Pancreas (tissue), 10 donors: ENCODE measurements at regions not wholly inside any gene's neighbourhood (a gene's known extent, or its start where the extent isn't known, plus 50 kb on each side); places are given as distances from the start of the nearest gene placed in this dataset.

Experiments
- ATAC-seq, 4 donors: fragments of 200-7000 bp; cut with Tn5 transposase; one replicate each; pipeline versions ENCODE4 v1.8.0 to v1.9.1; 2020; ENCODE audit warnings: mild to moderate bottlenecking in 4 of 4, moderate library complexity in 4 of 4
- DNase-seq, 6 donors: peaks; one replicate each; pipeline ENCODE4 v3.0.0-alpha.2; 2020
- FAIRE-seq: peaks from 2 replicates; lab custom pipeline; 2012; peaks lifted over from hg19 to GRCh38; lab: Jason Lieb, UNC
- H3K27ac ChIP-seq, 4 donors: fragments of 200-600 bp; sonication (generic); 1 replicate in 3 of 4; 2 replicates in 1 of 4; pipeline versions ENCODE4 v1.5.0 to v1.8.0; 2020
- H3K27me3 ChIP-seq, 4 donors: fragments of 200-600 bp; one replicate each; pipeline ENCODE4 v1.8.0; 2021
- H3K36me3 ChIP-seq, 3 donors: fragments of 200-600 bp; sonication (generic) in 1 of 3; one replicate each; pipeline versions ENCODE4 v1.5.0 to v1.8.0; 2020 to 2021
- H3K4me1 ChIP-seq, 3 donors: fragments of 200-600 bp; one replicate each; pipeline ENCODE4 v1.8.0; 2021
- H3K4me3 ChIP-seq, 4 donors: fragments of 200-600 bp; sonication (generic) in 2 of 4; one replicate each; pipeline versions ENCODE4 v1.5.0 to v1.8.0; 2020 to 2021
- H3K9me3 ChIP-seq, 4 donors: fragments of 200-600 bp; one replicate each; pipeline ENCODE4 v1.8.0; 2021
- CTCF ChIP-seq, 4 donors: fragments of 200-600 bp; sonication (generic) in 3 of 4; IDR thresholded peaks; one replicate each; pipeline versions ENCODE4 v1.5.0 to v1.8.0; 2021; ENCODE audit warnings: antibody characterized with exemption in 4 of 4
- WGBS, 2 donors: extraction: QIAGEN DNeasy Blood & Tissue Kit; methylation state at CpG; one replicate each; pipeline ENCODE4 v1.1.7; 2013; 5-methylcytosine and 5-hydroxymethylcytosine counted together
- intact Hi-C, 3 donors: fragments of 100-400 bp; cut with DNase I; formaldehyde crosslinking; loops; one replicate each; pipeline versions ENCODE4 v1.11.1 to v1.14.2; 2022
- donor health status: healthy with polysubstance abuse.
- donor health status: DM: no; HTN: no; CAD: no; lungs with moderate emphysema.
- donor health status: DM: no; HTN: no; CAD: no.
- donor health status: control.
- donor health status: control.
- donor health status: Bipolar disorder and iron deficiency.
- donor health status: DM: yes; HTN: yes; CAD: no.
- donor health status: DM: no; HTN: no; CAD: no.
- donor health status: DM: no; HTN: no; CAD: no.
- donor health status: DM: yes; HTN: yes; CAD: no.

DNA sequence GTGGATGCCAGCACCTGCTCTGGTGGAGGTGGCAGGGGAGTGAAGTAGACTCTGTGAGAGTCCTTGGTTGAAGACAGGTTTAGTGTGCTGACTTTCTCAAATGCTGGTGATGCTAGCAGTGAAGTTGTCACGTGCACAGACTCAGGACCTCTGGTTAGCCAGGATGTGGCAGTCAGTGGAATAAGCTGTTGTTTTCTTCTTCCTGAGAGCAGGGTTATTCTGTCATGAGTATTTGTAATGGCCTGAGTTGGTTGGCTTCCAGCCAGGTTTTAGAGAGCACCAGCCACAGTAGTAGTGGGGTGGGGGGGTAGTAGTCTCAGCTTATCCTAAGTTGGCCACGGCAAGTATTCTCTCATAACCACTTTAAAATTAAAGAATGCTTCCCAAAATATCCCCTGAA, 169.7 kb upstream of the FOXN2 start:
- FAIRE-seq = no peak
- no peak overlapping the region for H3K27ac ChIP-seq
- no peak for ATAC-seq
- DNase-seq = no peak
- no peaks in the 10 kb centered on the region for H3K9me3 ChIP-seq
- H3K27me3 ChIP-seq = no peaks in the 10 kb centered on the region
- WGBS, 2 donors = 38 to 64% methylated on average over 2 of the region's 2 CpGs
- no peak overlapping the region for H3K4me3 ChIP-seq
- no peaks in the 10 kb centered on the region for H3K36me3 ChIP-seq
- no peak for TF ChIP-seq CTCF (IDR thresholded peaks at IDR 0.05)
- intact Hi-C loops = no loop called here
- H3K4me1 ChIP-seq = no peaks in the 10 kb centered on the region

DNA sequence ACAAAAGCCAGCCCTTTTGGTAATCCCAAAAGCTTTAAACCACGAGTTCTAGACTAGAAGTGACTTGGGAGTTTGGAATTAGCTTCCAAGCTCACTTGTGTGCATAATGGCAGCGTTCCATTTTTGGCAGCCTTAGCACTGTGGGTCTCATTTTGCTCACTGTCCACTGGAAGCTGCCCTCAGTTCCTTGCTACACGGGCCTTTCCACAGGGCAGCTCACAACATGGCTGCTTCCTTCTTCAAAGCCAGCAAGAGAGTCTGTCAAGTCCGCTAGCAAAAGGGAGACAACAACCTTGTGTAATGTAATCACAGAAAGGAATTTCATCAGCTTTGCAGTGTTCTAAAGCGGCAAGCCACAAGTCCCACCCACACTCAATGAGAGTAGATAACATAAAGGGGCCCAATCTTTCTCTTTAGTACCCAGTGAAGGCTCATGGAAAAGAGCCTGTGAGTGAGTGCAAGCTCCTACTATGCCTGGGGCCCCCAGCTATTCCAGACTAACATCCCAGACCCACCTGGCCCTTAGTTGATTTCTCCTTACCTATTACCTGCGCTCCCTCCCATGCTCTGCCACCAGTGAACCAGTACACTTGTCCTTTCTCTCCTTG, 168.5 kb upstream of the FOXN2 start:
- H3K36me3 ChIP-seq = no peaks in the 10 kb centered on the region
- H3K27me3 ChIP-seq = no peaks in the 10 kb centered on the region
- no peaks in the 10 kb centered on the region for H3K9me3 ChIP-seq
- no peak overlapping the region for H3K4me3 ChIP-seq
- DNase-seq (no peak), FAIRE-seq (no peak), ATAC-seq (no peak)
- H3K4me1 ChIP-seq = no peaks in the 10 kb centered on the region
- intact Hi-C loops = no loop called here
- no peak for TF ChIP-seq CTCF (IDR thresholded peaks at IDR 0.05)
- H3K27ac ChIP-seq = no peak overlapping the region
- WGBS, 2 donors = 75 to 82% methylated on average over 6 of the region's 6 CpGs

DNA sequence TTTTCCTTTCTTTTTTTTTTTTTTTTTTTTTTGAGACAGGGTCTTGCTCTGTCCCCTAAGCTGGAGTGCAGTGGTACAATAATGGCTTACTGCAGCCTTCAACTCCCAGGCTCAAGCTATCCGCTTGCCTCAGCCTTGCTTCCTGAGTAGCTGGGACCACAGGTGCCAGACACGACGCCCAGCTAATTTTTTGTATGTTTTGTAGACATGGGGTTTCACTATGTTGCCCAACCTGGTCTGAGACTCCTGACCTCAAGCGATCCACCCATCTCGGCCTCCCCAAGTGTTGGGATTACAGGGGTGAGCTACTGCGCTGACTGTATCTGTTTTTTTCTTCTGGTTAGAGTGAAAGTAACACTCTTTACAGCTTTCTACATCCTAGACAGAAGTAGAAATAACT, 167.9 kb upstream of the FOXN2 start:
- Histone ChIP-seq H3K9me3 (no peaks in the 10 kb centered on the region), H3K36me3 (no peaks in the 10 kb centered on the region), H3K4me1 (no peaks in the 10 kb centered on the region), H3K27me3 (no peaks in the 10 kb centered on the region), H3K27ac (no peak overlapping the region), H3K4me3 (no peak overlapping the region)
- ATAC-seq = no peak
- TF ChIP-seq CTCF (IDR thresholded peaks at IDR 0.05) = no peak
- no peak for DNase-seq
- intact Hi-C loops = no loop called here
- 88 to 94% methylated on average over 6 of the region's 6 CpGs for WGBS, 2 donors
- no peak for FAIRE-seq

- ATAC-seq = no peak
- Histone ChIP-seq H3K4me1 (no peaks in the 10 kb centered on the region), H3K9me3 (no peaks in the 10 kb centered on the region), H3K27me3 (no peaks in the 10 kb centered on the region), H3K4me3 (no peak overlapping the region), H3K27ac (no peak overlapping the region), H3K36me3 (no peaks in the 10 kb centered on the region)
- TF ChIP-seq CTCF (IDR thresholded peaks at IDR 0.05) = no peak
- no peak for FAIRE-seq
- intact Hi-C loops = no loop called here
- DNase-seq = no peak
Measured at GRCh38 chr2:48147719-48148118, 166.8 kb upstream of the FOXN2 start.

DNA sequence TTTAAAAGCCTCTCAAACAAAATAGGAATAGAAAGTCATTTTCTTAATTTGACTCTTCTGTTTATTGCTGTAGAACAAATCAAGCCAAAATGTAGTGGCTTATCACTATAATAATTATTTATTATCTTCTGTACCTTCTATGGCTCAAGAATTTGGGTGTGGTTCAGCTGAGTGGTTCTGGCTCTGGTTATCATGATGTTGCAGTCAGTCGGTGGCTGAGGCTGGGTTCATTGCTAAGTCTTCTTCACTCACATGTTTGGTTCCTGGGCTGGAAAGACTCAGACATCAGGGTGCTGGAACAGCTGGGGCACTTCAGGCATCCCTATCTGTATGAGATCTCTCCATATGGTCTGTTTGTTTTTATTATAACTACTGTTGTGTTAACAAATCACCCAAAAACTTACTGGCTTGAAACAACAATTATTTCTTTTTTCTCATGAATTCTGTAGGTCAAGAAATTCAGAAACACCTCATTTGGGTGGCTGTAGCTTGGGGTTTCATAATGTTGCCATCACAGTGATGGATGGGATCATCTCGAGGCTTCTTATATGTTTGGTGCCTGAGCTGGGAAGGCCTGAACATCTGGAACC, 165.5 kb upstream of the FOXN2 start:
- ATAC-seq (no peak), DNase-seq (no peak), FAIRE-seq (no peak)
- H3K9me3 ChIP-seq = no peaks in the 10 kb centered on the region
- TF ChIP-seq CTCF (IDR thresholded peaks at IDR 0.05) = no peak
- no peak overlapping the region for H3K4me3 ChIP-seq
- no peaks in the 10 kb centered on the region for H3K36me3 ChIP-seq
- 73 to 82% methylated on average over 2 of the region's 2 CpGs for WGBS, 2 donors
- no peak overlapping the region for H3K27ac ChIP-seq
- intact Hi-C loops = no loop called here
- H3K27me3 ChIP-seq = no peaks in the 10 kb centered on the region
- H3K4me1 ChIP-seq = no peaks in the 10 kb centered on the region
